Left lung (tissue), 4 donors: ENCODE measurements at regions not wholly inside any gene's neighbourhood (a gene's known extent, or its start where the extent isn't known, plus 50 kb on each side); places are given as distances from the start of the nearest gene placed in this dataset.
A peak's percentile ranks its signal among the peaks of the same experiment; 100 is the strongest.

Source experiments
- ATAC-seq: fragments of 200-7000 bp; cut with Tn5 transposase; one replicate; pipeline ENCODE4 v1.9.1; 2020; ENCODE audit warnings: moderate library complexity
- DNase-seq, 4 donors: peaks; one replicate each; pipeline ENCODE4 v3.0.0-alpha.2; 2013 to 2020
- H3K27ac ChIP-seq, 2 donors: fragments of 200-600 bp; sonication (generic) in 1 of 2; one replicate each; pipeline versions ENCODE4 v1.5.0 to v1.8.0; 2020 to 2021
- H3K27me3 ChIP-seq, 2 donors: fragments of 200-600 bp; sonication (generic) in 1 of 2; one replicate each; pipeline versions ENCODE4 v1.5.0 to v1.8.0; 2020 to 2021
- H3K36me3 ChIP-seq, 2 donors: fragments of 200-600 bp; sonication (generic) in 1 of 2; one replicate each; pipeline versions ENCODE4 v1.5.0 to v1.8.0; 2020 to 2021
- H3K4me1 ChIP-seq, 2 donors: fragments of 200-600 bp; one replicate each; pipeline ENCODE4 v1.8.0; 2021
- H3K4me3 ChIP-seq, 2 donors: fragments of 200-600 bp; sonication (generic) in 1 of 2; one replicate each; pipeline versions ENCODE4 v1.5.0 to v1.8.0; 2020 to 2021; ENCODE audit warnings: mild to moderate bottlenecking in 1 of 2
- H3K9me3 ChIP-seq, 2 donors: fragments of 200-600 bp; sonication (generic) in 1 of 2; one replicate each; pipeline versions ENCODE4 v1.5.0 to v1.8.0; 2020 to 2021
- CTCF ChIP-seq, 2 donors: fragments of 200-600 bp; sonication (generic) in 1 of 2; IDR thresholded peaks; one replicate each; pipeline versions ENCODE4 v1.5.0 to v1.8.0; 2021; ENCODE audit warnings: antibody characterized with exemption in 2 of 2
- intact Hi-C, 2 donors: fragments of 100-400 bp; cut with DNase I; formaldehyde crosslinking; loops; one replicate each; pipeline versions ENCODE4 v1.11.2 to v1.14.2; 2022
- donor health status: DM: no; HTN: yes; CAD: no.
- donor health status: DM: no; HTN: no; CAD: no.

GRCh38 chr3:98956008-98956407, 54.5 kb upstream of the DCBLD2 start:
- H3K27ac ChIP-seq: no peak overlapping the region
- no peak for ATAC-seq
- H3K9me3 ChIP-seq: no peaks in the 10 kb centered on the region
- DNase-seq: no peak
- H3K4me3 ChIP-seq: no peak overlapping the region
- TF ChIP-seq CTCF (IDR thresholded peaks at IDR 0.05): no peak
- H3K27me3 ChIP-seq: no peaks in the 10 kb centered on the region
- intact Hi-C loops: no loop called here
- H3K4me1 ChIP-seq: no peaks in the 10 kb centered on the region
- H3K36me3 ChIP-seq: no peaks in the 10 kb centered on the region

GRCh38 chr3:98954791-98955604, 53.5 kb upstream of the DCBLD2 start:
- Histone ChIP-seq H3K4me3 (no peak overlapping the region), H3K27me3 (no peaks in the 10 kb centered on the region), H3K27ac (no peak overlapping the region), H3K4me1 (no peaks in the 10 kb centered on the region), H3K36me3 (no peaks in the 10 kb centered on the region), H3K9me3 (no peaks in the 10 kb centered on the region)
- intact Hi-C loops: no loop called here
- DNase-seq (no peak), ATAC-seq (no peak)
- no peak for TF ChIP-seq CTCF (IDR thresholded peaks at IDR 0.05)

GRCh38 chr3:98954242-98954641, 52.7 kb upstream of the DCBLD2 start:
- ATAC-seq (no peak), DNase-seq (peak in 2 of 4 donors; percentile 46 to 51)
- intact Hi-C loops: no loop called here
- no peaks in the 10 kb centered on the region for H3K27me3 ChIP-seq
- H3K36me3 ChIP-seq: no peaks in the 10 kb centered on the region
- H3K9me3 ChIP-seq: no peaks in the 10 kb centered on the region
- no peaks in the 10 kb centered on the region for H3K4me1 ChIP-seq
- H3K4me3 ChIP-seq: no peak overlapping the region
- no peak for TF ChIP-seq CTCF (IDR thresholded peaks at IDR 0.05)
- no peak overlapping the region for H3K27ac ChIP-seq

DNA sequence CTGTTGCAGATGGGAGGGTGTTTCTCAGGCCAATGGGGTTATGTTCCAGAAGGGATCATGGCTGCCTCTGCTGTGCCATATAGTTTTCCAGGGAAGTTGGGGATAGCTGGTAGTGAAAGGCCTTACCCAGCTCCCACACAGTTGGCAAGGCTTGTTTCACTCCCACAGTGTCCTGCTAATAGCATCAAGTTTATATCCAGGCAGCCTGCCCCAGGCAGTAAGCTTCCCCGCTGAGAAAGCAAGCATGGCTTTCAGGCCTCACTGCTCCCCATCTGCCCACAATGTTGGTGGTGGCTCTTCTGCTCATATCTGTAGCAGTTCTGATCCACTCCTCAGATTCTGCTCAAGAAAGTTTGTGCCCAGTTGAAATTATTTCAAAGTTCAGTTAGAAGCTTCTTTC, 50.9 kb upstream of the DCBLD2 start:
- H3K4me1 ChIP-seq: no peaks in the 10 kb centered on the region
- no peak overlapping the region for H3K4me3 ChIP-seq
- ATAC-seq (no peak), DNase-seq (no peak)
- intact Hi-C loops: no loop called here
- no peak overlapping the region for H3K27ac ChIP-seq
- no peaks in the 10 kb centered on the region for H3K27me3 ChIP-seq
- H3K9me3 ChIP-seq: no peaks in the 10 kb centered on the region
- no peak for TF ChIP-seq CTCF (IDR thresholded peaks at IDR 0.05)
- H3K36me3 ChIP-seq: no peaks in the 10 kb centered on the region
